K562 (cell line): ENCODE measurements at regions not wholly inside any gene's neighbourhood (a gene's known extent, or its start where the extent isn't known, plus 50 kb on each side); places are given as distances from the start of the nearest gene placed in this dataset.

Experiments
- ILK ChIP-seq: fragments of 450-650 bp; IDR thresholded peaks from 2 replicates; pipeline ENCODE4 v1.6.1; 2016; ENCODE audit warnings: missing genetic modification characterization, low read depth, mild to moderate bottlenecking, missing compliant biosample characterization, moderate library complexity, borderline replicate concordance
- TF ChIP-seq, protein P1 (sequence below): fragments of 450-650 bp; formaldehyde crosslinking; IDR thresholded peaks from 2 replicates; pipeline ENCODE4 v1.4.0; 2020; ENCODE audit warnings: mild to moderate bottlenecking
- TF ChIP-seq, protein P2 (sequence below): sonication (generic); formaldehyde crosslinking; IDR thresholded peaks from 2 replicates; pipeline ENCODE4 v1.8.0; 2022; ENCODE audit warnings: mild to moderate bottlenecking, missing genetic modification reagents
- TF ChIP-seq, protein P3 (sequence below): fragments of 450-650 bp; IDR thresholded peaks from 2 replicates; pipeline ENCODE4 v1.6.1; 2017; ENCODE audit warnings: mild to moderate bottlenecking, moderate library complexity
- TF ChIP-seq, protein P4 (sequence below): IDR thresholded peaks from 2 replicates; pipeline ENCODE4 v1.6.1; 2012; ENCODE audit warnings: low read depth, low read length, improper control_type of control experiment, borderline replicate concordance
- TF ChIP-seq, protein P5 (sequence below), 2 experiments: fragments of 450-650 bp in 1 of 2; sonication (generic) in 1 of 2; formaldehyde crosslinking in 1 of 2; IDR thresholded peaks; 2 replicates each; pipeline versions ENCODE4 v1.7.1 to v1.9.0; 2016 to 2022; ENCODE audit warnings: inconsistent platforms in 1 of 2, mild to moderate bottlenecking in 1 of 2, missing genetic modification reagents in 1 of 2
- TF ChIP-seq, protein P6 (sequence below), 2 experiments: fragments of 200-800 bp in 1 of 2; sonication (Bioruptor generic) in 1 of 2; sonication (generic) in 1 of 2; formaldehyde crosslinking in 1 of 2; IDR thresholded peaks in 1 of 2; conservative IDR thresholded peaks in 1 of 2; 2 replicates each; pipeline versions ENCODE4 v1.5.0 to v1.6.1; 2016 to 2020; ENCODE audit warnings: missing compliant biosample characterization in 1 of 2, missing genetic modification characterization in 1 of 2, missing genetic modification reagents in 1 of 2

DNA sequence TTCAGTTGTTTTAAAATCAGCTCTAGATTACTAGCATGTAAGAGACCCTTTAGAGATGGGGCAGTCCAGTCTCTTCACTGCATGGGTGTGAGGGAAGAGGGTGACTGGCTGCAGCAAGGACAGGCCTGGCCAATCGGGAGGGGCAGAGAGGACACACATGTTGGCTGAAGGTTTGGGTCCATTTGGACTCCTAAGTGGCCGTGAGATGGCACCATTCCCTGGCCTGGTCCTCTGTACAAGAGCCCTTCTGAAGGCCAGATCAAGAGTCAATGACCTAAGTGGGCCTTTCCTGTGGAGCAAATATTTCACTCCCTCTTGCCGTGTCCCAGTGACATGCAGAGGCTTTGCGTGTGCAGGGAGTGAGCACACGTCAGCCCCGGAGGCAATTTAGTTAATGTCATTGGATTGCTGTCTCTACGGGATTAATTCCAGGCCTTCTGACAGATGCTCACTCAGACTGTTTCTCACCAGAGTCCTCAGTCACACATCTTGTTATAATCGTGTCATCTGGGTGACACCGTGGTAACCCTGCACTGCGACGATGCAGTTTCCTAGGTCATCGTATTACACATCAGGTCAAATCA lies 613.0 kb downstream of the NPHP4 start (continued):
- TF ChIP-seq, protein P1, sequence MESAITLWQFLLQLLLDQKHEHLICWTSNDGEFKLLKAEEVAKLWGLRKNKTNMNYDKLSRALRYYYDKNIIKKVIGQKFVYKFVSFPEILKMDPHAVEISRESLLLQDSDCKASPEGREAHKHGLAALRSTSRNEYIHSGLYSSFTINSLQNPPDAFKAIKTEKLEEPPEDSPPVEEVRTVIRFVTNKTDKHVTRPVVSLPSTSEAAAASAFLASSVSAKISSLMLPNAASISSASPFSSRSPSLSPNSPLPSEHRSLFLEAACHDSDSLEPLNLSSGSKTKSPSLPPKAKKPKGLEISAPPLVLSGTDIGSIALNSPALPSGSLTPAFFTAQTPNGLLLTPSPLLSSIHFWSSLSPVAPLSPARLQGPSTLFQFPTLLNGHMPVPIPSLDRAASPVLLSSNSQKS (CRISPR knock-in tag), result no peak
- TF ChIP-seq, protein P2, sequence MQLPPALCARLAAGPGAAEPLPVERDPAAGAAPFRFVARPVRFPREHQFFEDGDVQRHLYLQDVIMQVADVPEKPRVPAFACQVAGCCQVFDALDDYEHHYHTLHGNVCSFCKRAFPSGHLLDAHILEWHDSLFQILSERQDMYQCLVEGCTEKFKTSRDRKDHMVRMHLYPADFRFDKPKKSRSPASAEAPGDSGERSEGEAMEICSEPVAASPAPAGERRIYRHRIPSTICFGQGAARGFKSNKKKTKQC (CRISPR knock-in tag), result no peak
- TF ChIP-seq, protein P3, sequence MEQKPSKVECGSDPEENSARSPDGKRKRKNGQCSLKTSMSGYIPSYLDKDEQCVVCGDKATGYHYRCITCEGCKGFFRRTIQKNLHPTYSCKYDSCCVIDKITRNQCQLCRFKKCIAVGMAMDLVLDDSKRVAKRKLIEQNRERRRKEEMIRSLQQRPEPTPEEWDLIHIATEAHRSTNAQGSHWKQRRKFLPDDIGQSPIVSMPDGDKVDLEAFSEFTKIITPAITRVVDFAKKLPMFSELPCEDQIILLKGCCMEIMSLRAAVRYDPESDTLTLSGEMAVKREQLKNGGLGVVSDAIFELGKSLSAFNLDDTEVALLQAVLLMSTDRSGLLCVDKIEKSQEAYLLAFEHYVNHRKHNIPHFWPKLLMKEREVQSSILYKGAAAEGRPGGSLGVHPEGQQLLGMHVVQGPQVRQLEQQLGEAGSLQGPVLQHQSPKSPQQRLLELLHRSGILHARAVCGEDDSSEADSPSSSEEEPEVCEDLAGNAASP, result no peak
- TF ChIP-seq, protein P4, sequence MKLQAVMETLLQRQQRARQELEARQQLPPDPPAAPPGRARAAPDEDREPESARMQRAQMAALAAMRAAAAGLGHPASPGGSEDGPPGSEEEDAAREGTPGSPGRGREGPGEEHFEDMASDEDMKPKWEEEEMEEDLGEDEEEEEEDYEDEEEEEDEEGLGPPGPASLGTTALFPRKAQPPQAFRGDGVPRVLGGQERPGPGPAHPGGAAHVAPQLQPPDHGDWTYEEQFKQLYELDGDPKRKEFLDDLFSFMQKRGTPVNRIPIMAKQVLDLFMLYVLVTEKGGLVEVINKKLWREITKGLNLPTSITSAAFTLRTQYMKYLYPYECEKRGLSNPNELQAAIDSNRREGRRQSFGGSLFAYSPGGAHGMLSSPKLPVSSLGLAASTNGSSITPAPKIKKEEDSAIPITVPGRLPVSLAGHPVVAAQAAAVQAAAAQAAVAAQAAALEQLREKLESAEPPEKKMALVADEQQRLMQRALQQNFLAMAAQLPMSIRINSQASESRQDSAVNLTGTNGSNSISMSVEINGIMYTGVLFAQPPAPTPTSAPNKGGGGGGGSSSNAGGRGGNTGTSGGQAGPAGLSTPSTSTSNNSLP, result no peak
- TF ChIP-seq, protein P5, sequence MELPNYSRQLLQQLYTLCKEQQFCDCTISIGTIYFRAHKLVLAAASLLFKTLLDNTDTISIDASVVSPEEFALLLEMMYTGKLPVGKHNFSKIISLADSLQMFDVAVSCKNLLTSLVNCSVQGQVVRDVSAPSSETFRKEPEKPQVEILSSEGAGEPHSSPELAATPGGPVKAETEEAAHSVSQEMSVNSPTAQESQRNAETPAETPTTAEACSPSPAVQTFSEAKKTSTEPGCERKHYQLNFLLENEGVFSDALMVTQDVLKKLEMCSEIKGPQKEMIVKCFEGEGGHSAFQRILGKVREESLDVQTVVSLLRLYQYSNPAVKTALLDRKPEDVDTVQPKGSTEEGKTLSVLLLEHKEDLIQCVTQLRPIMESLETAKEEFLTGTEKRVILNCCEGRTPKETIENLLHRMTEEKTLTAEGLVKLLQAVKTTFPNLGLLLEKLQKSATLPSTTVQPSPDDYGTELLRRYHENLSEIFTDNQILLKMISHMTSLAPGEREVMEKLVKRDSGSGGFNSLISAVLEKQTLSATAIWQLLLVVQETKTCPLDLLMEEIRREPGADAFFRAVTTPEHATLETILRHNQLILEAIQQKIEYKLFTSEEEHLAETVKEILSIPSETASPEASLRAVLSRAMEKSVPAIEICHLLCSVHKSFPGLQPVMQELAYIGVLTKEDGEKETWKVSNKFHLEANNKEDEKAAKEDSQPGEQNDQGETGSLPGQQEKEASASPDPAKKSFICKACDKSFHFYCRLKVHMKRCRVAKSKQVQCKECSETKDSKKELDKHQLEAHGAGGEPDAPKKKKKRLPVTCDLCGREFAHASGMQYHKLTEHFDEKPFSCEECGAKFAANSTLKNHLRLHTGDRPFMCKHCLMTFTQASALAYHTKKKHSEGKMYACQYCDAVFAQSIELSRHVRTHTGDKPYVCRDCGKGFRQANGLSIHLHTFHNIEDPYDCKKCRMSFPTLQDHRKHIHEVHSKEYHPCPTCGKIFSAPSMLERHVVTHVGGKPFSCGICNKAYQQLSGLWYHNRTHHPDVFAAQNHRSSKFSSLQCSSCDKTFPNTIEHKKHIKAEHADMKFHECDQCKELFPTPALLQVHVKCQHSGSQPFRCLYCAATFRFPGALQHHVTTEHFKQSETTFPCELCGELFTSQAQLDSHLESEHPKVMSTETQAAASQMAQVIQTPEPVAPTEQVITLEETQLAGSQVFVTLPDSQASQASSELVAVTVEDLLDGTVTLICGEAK (IDR thresholded peaks at IDR 0.05), result no peak
- TF ChIP-seq, protein P5 (CRISPR knock-in tag; IDR thresholded peaks at IDR 0.05), result no peak
- TF ChIP-seq, protein P6, sequence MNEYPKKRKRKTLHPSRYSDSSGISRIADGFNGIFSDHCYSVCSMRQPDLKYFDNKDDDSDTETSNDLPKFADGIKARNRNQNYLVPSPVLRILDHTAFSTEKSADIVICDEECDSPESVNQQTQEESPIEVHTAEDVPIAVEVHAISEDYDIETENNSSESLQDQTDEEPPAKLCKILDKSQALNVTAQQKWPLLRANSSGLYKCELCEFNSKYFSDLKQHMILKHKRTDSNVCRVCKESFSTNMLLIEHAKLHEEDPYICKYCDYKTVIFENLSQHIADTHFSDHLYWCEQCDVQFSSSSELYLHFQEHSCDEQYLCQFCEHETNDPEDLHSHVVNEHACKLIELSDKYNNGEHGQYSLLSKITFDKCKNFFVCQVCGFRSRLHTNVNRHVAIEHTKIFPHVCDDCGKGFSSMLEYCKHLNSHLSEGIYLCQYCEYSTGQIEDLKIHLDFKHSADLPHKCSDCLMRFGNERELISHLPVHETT (CRISPR knock-in tag; conservative IDR thresholded peaks at IDR 0.05 in 1 of 2, IDR thresholded peaks at IDR 0.05 in 1 of 2), result no peak
- no peak for TF ChIP-seq ILK (tag)
- TF ChIP-seq, all 486 proteins: peak for 0
